Gastrocnemius medialis (tissue), 4 donors: ENCODE measurements at regions not wholly inside any gene's neighbourhood (a gene's known extent, or its start where the extent isn't known, plus 50 kb on each side); places are given as distances from the start of the nearest gene placed in this dataset.

Source experiments
- CTCF ChIP-seq, 5 experiments: fragments of 450-650 bp in 3 of 5; fragments of 200-600 bp in 2 of 5; sonication (generic) in 2 of 5; IDR thresholded peaks in 4 of 5; conservative IDR thresholded peaks in 1 of 5; 1 replicate in 4 of 5; 2 replicates in 1 of 5; pipeline ENCODE4 v1.5.1; 2016 to 2019; ENCODE audit warnings: antibody characterized with exemption in 5 of 5, mild to moderate bottlenecking in 3 of 5, moderate library complexity in 3 of 5
- POLR2A ChIP-seq, 2 donors: fragments of 450-650 bp; IDR thresholded peaks; one replicate each; pipeline ENCODE4 v1.6.1; 2017; ENCODE audit warnings: antibody characterized with exemption in 2 of 2, mild to moderate bottlenecking in 2 of 2, moderate library complexity in 2 of 2

DNA sequence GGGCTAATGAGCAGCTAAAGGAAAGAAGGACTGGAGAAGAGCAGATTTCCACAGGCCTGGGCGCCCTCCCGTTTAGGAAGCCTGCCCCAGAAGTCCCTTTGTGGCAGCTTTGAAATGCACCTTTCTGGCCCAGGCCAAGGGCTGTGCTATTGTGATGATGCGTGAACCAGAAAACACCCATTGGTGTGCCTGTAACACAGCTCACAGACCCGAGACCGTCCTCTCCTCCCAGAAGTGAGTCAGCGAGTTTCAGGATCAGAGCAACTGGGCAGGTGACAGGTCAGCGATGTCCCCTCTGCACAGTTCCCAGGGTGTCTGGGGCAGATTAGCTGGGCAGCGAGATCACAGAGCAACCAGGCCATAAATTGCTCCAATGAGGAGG is 71.9 kb upstream of the SULF2 start:
- TF ChIP-seq CTCF (IDR thresholded peaks at IDR 0.05 in 4 of 5, conservative IDR thresholded peaks at IDR 0.05 in 1 of 5) (no peak), POLR2A (IDR thresholded peaks at IDR 0.05) (no peak)
